CMK (cell line): ENCODE measurements at regions not wholly inside any gene's neighbourhood (a gene's known extent, or its start where the extent isn't known, plus 50 kb on each side); places are given as distances from the start of the nearest gene placed in this dataset.
"Not testable (repeated sequence)": the region's sequence is repeated elsewhere in the genome, so short reads cannot be mapped to it uniquely, and the experiment has no call there.

Experiments used
- DNase-seq: peaks from one replicate; pipeline ENCODE4 v3.0.0-alpha.2; 2010; ENCODE audit warnings: low read depth

- DNase-seq: no peak
Measured at GRCh38 chr11:37322333-37323194, 724.5 kb upstream of the RAG2 start.

GRCh38 chr11:37320921-37321320 is 722.9 kb upstream of the RAG2 start:
- DNase-seq: no peak

- no peak for DNase-seq
Measured at GRCh38 chr11:37317803-37318202, 719.8 kb upstream of the RAG2 start.

DNA sequence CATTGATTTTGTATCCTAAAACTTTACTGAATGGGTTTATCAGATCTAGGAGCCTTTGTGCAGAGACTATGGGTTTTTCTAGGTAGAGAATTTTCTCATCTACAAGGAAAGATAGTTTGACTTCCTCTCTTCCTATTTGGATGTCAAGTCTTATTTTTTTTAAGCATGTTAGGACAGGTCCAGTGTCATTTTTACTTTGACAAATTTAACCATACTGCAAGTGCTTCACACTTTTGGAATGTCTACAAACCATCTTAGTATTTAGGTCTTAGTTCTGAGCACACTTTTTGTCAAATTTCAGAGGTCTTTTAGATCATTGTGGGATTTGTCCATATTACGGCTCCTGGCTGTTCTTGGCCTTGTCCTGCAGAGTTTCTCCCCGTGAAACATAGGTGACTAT is 715.2 kb upstream of the RAG2 start:
- no peak for DNase-seq

DNA sequence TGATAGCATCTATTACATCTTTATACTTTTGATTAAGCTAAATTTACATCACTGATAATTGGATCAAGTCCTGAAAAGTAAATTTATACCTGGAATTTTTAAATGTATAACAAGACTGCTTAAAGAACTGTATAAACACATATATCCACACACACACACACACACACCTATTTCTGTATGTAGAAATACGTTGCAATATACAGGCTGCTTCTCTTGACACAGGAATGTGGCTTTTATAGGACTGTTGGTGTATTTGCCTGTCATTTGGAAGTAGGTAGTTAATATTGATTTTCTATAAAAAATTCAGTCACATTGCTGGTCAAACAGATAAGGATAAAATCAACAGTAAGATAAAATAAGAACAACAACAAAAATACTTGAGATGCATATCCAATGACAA is 708.5 kb upstream of the RAG2 start:
- no peak for DNase-seq

GRCh38 chr11:37301405-37301804 is 703.4 kb upstream of the RAG2 start:
- DNase-seq: not testable (repeated sequence)

DNA sequence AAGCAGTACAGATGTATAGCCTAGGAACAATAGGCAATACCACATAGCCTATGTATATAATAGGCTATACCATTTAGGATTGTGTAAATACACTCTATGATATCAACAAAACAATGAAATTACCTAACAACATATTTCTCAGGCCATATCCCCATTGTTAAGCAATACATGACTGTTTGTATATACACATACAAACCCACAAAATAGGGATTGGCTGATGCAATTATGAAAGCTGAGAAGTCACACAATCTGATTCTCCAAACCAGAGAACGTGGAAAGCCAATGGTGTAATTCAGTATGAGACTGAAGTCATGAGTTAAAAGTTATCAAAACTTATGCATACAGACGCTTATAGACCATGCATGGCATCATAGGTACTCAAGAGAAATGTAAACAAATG is 700.1 kb upstream of the RAG2 start:
- DNase-seq: no peak

DNA sequence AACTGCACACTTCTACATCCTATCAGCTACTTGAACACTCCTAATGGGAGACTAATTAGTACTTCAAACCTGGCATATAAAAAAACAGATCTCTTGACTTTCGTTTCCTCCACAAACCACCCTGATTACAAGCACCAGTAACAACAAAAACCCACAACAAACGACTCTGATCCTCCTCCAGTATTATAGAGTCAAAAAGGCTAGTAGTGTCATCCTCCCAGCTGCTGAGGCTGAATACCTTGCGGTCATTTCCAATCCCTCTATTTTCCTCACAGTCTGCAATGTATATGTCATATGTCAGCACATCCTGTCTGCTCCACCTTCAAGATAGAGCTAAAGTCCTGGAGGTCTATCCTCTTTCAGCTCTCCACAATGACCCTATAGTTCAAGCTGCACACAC is 688.9 kb upstream of the RAG2 start:
- DNase-seq: no peak

- DNase-seq: no peak
Measured at GRCh38 chr11:37282367-37282766, 684.3 kb upstream of the RAG2 start.

- no peak for DNase-seq
Measured at GRCh38 chr11:37280200-37280599, 682.2 kb upstream of the RAG2 start.

DNA sequence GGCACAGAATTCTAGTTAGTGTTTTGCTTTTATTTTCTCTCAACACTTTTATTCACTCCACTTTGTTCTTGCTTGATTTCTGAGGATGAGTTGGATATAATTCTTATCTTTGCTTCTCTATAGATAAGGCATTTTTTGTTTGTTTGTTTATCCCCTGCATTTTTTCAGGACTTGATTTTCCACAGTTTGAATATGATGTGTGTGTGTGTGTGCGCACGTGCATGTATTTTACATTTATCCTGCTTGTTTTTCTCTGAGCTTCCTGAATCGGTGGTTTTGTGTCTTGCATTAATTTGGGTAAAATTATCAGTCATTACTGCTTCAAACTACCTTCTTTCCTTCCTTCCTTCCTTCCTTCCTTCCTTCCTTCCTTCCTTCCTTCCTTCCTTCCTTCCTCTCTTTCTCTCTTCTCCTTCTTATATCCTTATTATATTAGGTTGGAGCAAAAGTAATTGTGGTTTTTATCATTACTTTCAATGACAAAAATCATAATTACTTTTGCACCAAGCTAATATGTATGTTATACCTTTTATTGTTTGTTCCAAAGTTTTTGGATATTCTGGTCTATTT is 679.9 kb upstream of the RAG2 start:
- DNase-seq: no peak

GRCh38 chr11:37264783-37265182 is 666.7 kb upstream of the RAG2 start:
- DNase-seq: no peak

GRCh38 chr11:37264060-37264459 is 666.0 kb upstream of the RAG2 start:
- DNase-seq: no peak

- DNase-seq: not testable (repeated sequence)
Measured at GRCh38 chr11:37263467-37263866, 665.4 kb upstream of the RAG2 start.

- no peak for DNase-seq
Measured at GRCh38 chr11:37259734-37260133, 661.7 kb upstream of the RAG2 start.

DNA sequence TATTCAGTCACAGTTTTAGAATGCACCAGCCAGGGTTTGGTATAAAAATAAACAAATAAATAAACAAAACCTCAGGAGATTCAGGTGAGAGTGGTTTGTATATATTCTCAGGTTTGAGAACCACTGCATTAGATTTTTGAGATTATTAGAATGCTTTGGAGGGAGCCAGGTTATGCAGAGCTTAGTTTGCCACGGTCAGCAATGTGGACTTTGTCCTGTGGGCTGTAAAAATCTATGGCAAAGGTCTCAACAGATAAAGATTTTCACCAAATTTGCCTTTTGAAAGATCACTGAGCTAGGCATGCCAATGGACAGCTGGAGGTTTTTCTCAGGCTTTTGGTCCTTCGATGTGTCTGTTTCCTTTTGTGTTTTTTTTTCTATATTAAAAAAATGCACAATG is 650.1 kb upstream of the RAG2 start:
- no peak for DNase-seq

- DNase-seq: not testable (repeated sequence)
Measured at GRCh38 chr11:37246092-37246491, 648.1 kb upstream of the RAG2 start.

DNA sequence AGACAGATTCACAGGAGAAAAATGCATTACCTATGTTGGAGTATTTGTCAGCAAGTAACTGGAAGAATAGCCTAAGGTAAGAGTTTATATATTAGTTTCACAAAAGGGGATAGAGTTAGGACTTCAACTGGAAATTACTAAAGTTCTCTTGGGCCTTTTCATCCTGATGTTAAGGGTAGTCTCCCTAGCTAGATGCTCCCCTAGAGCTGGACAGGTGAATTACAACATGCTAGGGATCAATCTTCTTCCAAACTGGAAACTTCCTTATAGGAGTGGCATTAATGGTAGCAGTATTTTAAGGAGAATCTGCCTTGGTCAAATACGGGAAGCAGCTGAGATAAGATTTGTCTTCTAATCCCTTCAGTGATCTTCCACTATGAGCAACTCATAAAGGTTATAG is 632.8 kb upstream of the RAG2 start:
- no peak for DNase-seq

DNA sequence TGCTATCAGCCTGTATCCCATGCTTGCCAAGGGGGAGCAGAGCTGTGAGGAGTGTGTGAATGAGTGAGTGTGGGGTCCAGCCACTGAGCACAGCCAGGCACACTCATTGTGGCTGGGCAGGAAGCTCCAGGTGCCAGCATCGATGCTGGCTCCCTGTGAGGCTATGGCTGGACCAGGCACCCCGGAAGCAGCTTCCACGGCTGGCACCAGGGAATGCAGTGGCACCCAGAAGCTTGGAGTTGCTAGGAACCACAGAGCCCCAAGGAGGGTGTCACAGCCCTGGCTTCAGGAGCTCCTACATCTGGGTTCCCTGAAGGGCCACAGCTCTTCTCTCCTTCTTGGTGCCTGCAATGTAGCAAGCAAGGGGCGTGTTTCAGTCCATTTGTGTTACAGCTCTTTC is 625.9 kb upstream of the RAG2 start:
- DNase-seq: no peak

DNA sequence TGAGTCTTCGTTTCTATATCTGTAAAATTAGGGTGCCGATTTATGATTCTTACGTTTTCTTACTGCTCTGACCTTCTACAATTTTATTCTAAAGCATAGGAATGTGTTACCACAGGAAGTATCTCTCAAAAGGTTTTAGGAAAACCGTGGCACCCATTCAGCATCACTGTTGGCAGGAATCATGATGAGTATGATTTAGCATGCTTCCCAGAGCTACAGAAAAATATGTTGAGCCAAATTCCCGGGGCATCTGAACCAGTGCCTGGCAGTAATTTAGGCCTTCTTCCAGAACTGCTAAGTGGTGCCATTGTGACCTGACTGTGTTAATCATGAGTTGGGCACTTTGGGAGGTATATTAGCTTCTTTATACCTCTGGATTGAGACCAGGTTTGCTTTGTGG is 605.0 kb upstream of the RAG2 start:
- no peak for DNase-seq

DNA sequence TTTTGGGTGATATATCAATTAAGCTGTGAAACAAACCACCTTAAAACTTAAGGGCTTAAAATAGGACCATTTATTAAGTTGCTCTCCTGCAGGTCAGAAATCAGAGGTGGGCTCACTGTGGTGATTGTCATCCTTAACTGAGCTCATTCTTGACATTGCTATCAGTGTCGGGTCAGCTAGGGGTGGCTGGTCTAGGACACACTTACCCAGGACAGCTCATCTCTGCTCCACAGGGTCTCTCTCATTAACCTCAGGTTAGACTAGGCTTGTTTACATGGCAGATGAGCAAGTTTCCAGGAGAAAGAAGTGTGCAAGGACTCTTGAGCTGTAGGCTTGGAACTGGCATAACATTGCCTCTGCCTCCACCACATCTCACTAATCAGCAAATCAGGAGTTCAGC is 601.0 kb upstream of the RAG2 start:
- no peak for DNase-seq

DNA sequence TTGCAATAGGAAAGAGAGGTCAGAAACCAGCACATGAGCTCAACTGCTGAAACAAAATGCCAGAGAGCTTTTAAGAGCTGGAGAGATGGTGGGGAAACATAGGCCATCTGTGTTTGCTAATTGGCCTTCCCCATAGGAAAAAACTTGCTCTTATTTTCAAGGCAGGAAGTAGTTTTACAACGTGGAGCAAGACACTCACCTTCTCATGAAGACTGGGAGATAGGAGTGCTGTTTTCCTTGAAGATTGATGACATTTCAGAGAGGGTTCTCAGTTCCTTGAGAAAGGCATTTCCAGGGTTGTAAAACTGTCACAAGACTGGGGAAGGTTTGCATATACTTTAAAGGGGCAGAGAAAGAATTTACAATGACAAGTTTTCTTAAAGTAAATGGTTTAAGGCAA is 586.3 kb upstream of the RAG2 start:
- no peak for DNase-seq

DNA sequence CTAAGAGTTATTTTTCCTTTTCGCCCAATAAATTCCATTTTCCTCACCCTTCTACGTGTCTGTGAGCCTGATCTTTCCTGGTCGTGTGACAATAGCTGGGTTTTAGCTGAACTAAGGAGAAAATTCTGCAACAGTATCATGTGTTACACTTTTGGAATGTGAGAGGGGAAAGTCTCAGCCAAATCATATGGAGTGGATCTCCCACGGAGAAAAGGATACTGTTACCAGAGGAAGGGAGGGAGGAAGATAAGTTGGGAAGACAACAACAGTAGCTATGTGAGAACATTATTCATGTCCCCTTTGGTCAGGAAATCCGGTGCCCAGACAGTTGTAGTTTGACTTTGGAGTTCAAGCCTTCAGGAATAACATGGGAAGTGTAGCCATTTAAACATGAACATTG is 584.0 kb upstream of the RAG2 start:
- no peak for DNase-seq

GRCh38 chr11:37177721-37178120 is 579.7 kb upstream of the RAG2 start:
- DNase-seq: no peak
